ENCODE measurements at regions not wholly inside any gene's neighbourhood (a gene's known extent, or its start where the extent isn't known, plus 50 kb on each side); places are given as distances from the start of the nearest gene placed in this dataset.

DNA sequence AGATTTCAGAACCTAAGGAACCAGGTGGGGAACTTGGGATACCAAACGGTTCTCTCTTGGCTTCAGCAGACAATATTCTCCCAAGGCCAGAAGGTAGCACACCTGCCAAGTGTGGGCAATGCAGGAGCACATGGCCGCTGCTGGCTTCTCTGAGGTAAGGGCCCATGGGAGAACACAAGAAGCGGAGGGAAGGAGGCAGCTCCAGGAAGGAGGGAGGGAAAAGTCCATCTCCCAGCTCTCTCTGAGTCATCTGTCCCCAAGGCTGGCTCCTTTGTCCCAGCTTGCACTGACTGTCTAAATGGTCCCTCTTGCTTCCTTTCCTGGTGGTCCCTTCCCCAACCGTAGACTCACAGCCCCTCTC lies 557.9 kb upstream of the CADM1 start:
- TF ChIP-seq, protein P1, sequence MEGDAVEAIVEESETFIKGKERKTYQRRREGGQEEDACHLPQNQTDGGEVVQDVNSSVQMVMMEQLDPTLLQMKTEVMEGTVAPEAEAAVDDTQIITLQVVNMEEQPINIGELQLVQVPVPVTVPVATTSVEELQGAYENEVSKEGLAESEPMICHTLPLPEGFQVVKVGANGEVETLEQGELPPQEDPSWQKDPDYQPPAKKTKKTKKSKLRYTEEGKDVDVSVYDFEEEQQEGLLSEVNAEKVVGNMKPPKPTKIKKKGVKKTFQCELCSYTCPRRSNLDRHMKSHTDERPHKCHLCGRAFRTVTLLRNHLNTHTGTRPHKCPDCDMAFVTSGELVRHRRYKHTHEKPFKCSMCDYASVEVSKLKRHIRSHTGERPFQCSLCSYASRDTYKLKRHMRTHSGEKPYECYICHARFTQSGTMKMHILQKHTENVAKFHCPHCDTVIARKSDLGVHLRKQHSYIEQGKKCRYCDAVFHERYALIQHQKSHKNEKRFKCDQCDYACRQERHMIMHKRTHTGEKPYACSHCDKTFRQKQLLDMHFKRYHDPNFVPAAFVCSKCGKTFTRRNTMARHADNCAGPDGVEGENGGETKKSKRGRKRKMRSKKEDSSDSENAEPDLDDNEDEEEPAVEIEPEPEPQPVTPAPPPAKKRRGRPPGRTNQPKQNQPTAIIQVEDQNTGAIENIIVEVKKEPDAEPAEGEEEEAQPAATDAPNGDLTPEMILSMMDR (IDR thresholded peaks at IDR 0.05): no peak

- TF ChIP-seq, protein P1 (IDR thresholded peaks at IDR 0.05): no peak
Observed at GRCh38 chr11:116061322-116061721, 557.1 kb upstream of the CADM1 start.

GRCh38 chr11:116059919-116060318 lies 555.7 kb upstream of the CADM1 start:
- TF ChIP-seq, protein P1 (IDR thresholded peaks at IDR 0.05): no peak

DNA sequence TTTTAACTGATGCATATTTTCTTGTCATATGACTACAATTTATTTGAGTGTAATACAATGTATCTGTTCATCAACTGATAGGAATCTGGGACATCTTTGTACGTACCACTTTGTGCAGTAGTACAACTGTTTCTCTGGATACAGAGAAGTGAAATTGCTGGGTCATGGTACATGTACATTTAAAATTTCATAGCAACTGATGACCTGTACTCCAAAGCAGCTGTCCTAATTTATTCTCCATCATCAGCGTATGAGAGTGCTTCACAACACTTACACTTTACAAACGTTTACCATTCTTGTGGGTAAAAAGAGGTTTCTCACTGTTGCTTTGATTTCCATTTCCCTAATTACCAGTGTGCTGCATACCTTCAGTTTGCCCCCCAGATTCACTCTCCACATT lies 552.8 kb upstream of the CADM1 start:
- TF ChIP-seq, protein P1 (IDR thresholded peaks at IDR 0.05): no peak

- TF ChIP-seq, protein P1 (IDR thresholded peaks at IDR 0.05): no peak
Observed at GRCh38 chr11:116055064-116055463, 550.8 kb upstream of the CADM1 start.

DNA sequence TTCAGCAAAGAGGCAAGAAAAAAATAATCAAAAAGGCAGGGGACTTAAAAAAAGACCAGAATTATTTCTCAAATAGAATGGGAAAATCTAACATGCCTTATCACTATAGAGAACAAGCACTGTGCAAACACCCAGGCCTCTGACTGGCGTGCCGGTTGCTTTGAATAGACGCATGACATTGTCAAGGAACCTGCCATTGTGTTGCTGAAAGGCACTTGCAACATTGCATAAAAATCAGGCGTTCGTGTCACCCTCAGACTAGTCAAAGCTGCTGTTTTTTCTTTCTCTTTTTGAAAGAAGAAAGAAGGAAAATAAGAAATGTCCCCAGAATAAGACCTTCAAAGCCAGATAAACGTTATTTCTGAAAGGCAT lies 549.3 kb upstream of the CADM1 start:
- TF ChIP-seq, protein P1 (IDR thresholded peaks at IDR 0.05): no peak

- TF ChIP-seq, protein P1 (IDR thresholded peaks at IDR 0.05): no peak
Observed at GRCh38 chr11:116052603-116053547, 548.7 kb upstream of the CADM1 start.

Measured in LNCAP (cell line).